Activated CD8-positive, alpha-beta memory T cell treated with anti-CD3 and anti-CD28 coated beads, Interleukin-2, amount 10 ng/mL, durations not matched to agents 7 days and 5 days (primary cell): ENCODE measurements at regions not wholly inside any gene's neighbourhood (a gene's known extent, or its start where the extent isn't known, plus 50 kb on each side); places are given as distances from the start of the nearest gene placed in this dataset.

Experiments used
- ATAC-seq: fragments of 150-1000 bp; cut with Tn5 transposase; one replicate; pipeline ENCODE4 v1.10.0; 2021; ENCODE audit warnings: moderate library complexity
- CTCF ChIA-PET: fragments of 350-600 bp; sonication (Branson Sonifier 250); formaldehyde crosslinking; loops from one replicate; lab custom pipeline; 2021; ENCODE audit warnings: antibody characterized with exemption; lab: Charles Lee
- DNase-seq: peaks from one replicate; pipeline ENCODE4 v3.0.0-alpha.2; 2020
- H3K27ac Mint-ChIP-seq: one replicate; pipeline ENCODE4 v1.8.0; 2021; ENCODE audit warnings: mild to moderate bottlenecking, mixed read lengths
- H3K27me3 Mint-ChIP-seq: one replicate; pipeline ENCODE4 v1.8.0; 2021; ENCODE audit warnings: mixed read lengths
- H3K36me3 Mint-ChIP-seq: one replicate; pipeline ENCODE4 v1.8.0; 2021; ENCODE audit warnings: mild to moderate bottlenecking, mixed read lengths
- H3K4me1 Mint-ChIP-seq: one replicate; pipeline ENCODE4 v1.8.0; 2021; ENCODE audit warnings: mixed read lengths
- H3K4me3 Mint-ChIP-seq: one replicate; pipeline ENCODE4 v1.8.0; 2021; ENCODE audit warnings: mild to moderate bottlenecking, moderate library complexity, mixed read lengths
- H3K9me3 Mint-ChIP-seq: one replicate; pipeline ENCODE4 v1.8.0; 2022; ENCODE audit warnings: low read depth, mixed read lengths

GRCh38 chr6:139591075-139591865 lies 216.8 kb upstream of the CITED2 start:
- Mint-ChIP-seq H3K9me3 (no peaks in the 10 kb centered on the region), H3K27ac (no peak overlapping the region), H3K27me3 (peaks cover 3% of the 10 kb centered on the region), H3K36me3 (peaks cover 2% of the 10 kb centered on the region), H3K4me1 (peaks cover 3% of the 10 kb centered on the region), H3K4me3 (no peak overlapping the region)
- CTCF ChIA-PET = no interaction called here
- DNase-seq (no peak), ATAC-seq (no peak)

GRCh38 chr6:139590206-139590605 lies 215.8 kb upstream of the CITED2 start:
- no peak for DNase-seq
- no peaks in the 10 kb centered on the region for H3K9me3 Mint-ChIP-seq
- peaks cover 2% of the 10 kb centered on the region for H3K36me3 Mint-ChIP-seq
- ATAC-seq = no peak
- H3K27ac Mint-ChIP-seq = no peak overlapping the region
- no peak overlapping the region for H3K4me3 Mint-ChIP-seq
- CTCF ChIA-PET = no interaction called here
- peaks cover 3% of the 10 kb centered on the region for H3K27me3 Mint-ChIP-seq
- H3K4me1 Mint-ChIP-seq = peaks cover 3% of the 10 kb centered on the region

GRCh38 chr6:139588734-139589593 lies 214.5 kb upstream of the CITED2 start:
- Mint-ChIP-seq H3K9me3 (no peaks in the 10 kb centered on the region), H3K4me1 (peaks cover 3% of the 10 kb centered on the region), H3K4me3 (no peak overlapping the region), H3K27ac (no peak overlapping the region), H3K36me3 (peaks cover 2% of the 10 kb centered on the region), H3K27me3 (peaks cover 3% of the 10 kb centered on the region)
- DNase-seq = no peak
- ATAC-seq = no peak
- CTCF ChIA-PET = interaction anchor here (1.0 kb wide), 1 partner anchor 13 kb away, joined by 4 read pairs; no protein-coding TSS in a partner anchor

GRCh38 chr6:139588076-139588639 lies 213.7 kb upstream of the CITED2 start:
- H3K4me1 Mint-ChIP-seq = peaks cover 3% of the 10 kb centered on the region
- H3K4me3 Mint-ChIP-seq = no peak overlapping the region
- CTCF ChIA-PET = interaction anchor here (1.0 kb wide), 1 partner anchor 23 kb away, joined by 3 read pairs; no protein-coding TSS in a partner anchor
- H3K36me3 Mint-ChIP-seq = no peaks in the 10 kb centered on the region
- no peak for ATAC-seq
- DNase-seq = no peak
- no peak overlapping the region for H3K27ac Mint-ChIP-seq
- H3K27me3 Mint-ChIP-seq = peaks cover 3% of the 10 kb centered on the region
- H3K9me3 Mint-ChIP-seq = no peaks in the 10 kb centered on the region

GRCh38 chr6:139587469-139587868 lies 213.0 kb upstream of the CITED2 start:
- DNase-seq (no peak), ATAC-seq (no peak)
- CTCF ChIA-PET = interaction anchor here (1.0 kb wide), 1 partner anchor 24 kb away, joined by 3 read pairs; no protein-coding TSS in a partner anchor
- Mint-ChIP-seq H3K4me3 (no peak overlapping the region), H3K4me1 (peaks cover 3% of the 10 kb centered on the region), H3K27ac (no peak overlapping the region), H3K36me3 (no peaks in the 10 kb centered on the region), H3K9me3 (no peaks in the 10 kb centered on the region), H3K27me3 (peaks cover 3% of the 10 kb centered on the region)

- DNase-seq (no peak), ATAC-seq (no peak)
- peaks cover 3% of the 10 kb centered on the region for H3K4me1 Mint-ChIP-seq
- H3K4me3 Mint-ChIP-seq = no peak overlapping the region
- no peaks in the 10 kb centered on the region for H3K9me3 Mint-ChIP-seq
- peaks cover 3% of the 10 kb centered on the region for H3K27me3 Mint-ChIP-seq
- no peaks in the 10 kb centered on the region for H3K36me3 Mint-ChIP-seq
- CTCF ChIA-PET = no interaction called here
- no peak overlapping the region for H3K27ac Mint-ChIP-seq
Measured at GRCh38 chr6:139586273-139586672, 211.8 kb upstream of the CITED2 start.

- H3K27me3 Mint-ChIP-seq = peaks cover 3% of the 10 kb centered on the region
Measured at GRCh38 chr6:139584599-139584998, 210.2 kb upstream of the CITED2 start.

GRCh38 chr6:139583420-139583819 lies 209.0 kb upstream of the CITED2 start:
- Mint-ChIP-seq H3K9me3 (no peaks in the 10 kb centered on the region), H3K27me3 (peaks cover 1% of the 10 kb centered on the region), H3K4me1 (peaks cover 18% of the 10 kb centered on the region), H3K27ac (no peak overlapping the region), H3K36me3 (peaks cover 2% of the 10 kb centered on the region), H3K4me3 (no peak overlapping the region)
- CTCF ChIA-PET = no interaction called here
- ATAC-seq (no peak), DNase-seq (no peak)

More at GRCh38 chr6:139584599-139584998, 210.2 kb upstream of the CITED2 start:
- no peak overlapping the region for H3K4me3 Mint-ChIP-seq
- no peaks in the 10 kb centered on the region for H3K9me3 Mint-ChIP-seq
- H3K27ac Mint-ChIP-seq = no peak overlapping the region
- peaks cover under 1% of the 10 kb centered on the region for H3K36me3 Mint-ChIP-seq
- DNase-seq (no peak), ATAC-seq (no peak)
- CTCF ChIA-PET = no interaction called here
- H3K4me1 Mint-ChIP-seq = peaks cover 17% of the 10 kb centered on the region

GRCh38 chr6:139582956-139583355 lies 208.5 kb upstream of the CITED2 start:
- Mint-ChIP-seq H3K4me3 (no peak overlapping the region), H3K36me3 (peaks cover 2% of the 10 kb centered on the region), H3K4me1 (peaks cover 18% of the 10 kb centered on the region), H3K9me3 (no peaks in the 10 kb centered on the region), H3K27me3 (no peaks in the 10 kb centered on the region), H3K27ac (no peak overlapping the region)
- CTCF ChIA-PET = no interaction called here
- ATAC-seq = no peak
- no peak for DNase-seq

GRCh38 chr6:139581485-139581865 lies 207.0 kb upstream of the CITED2 start:
- CTCF ChIA-PET = no interaction called here
- Mint-ChIP-seq H3K4me1 (peaks cover 18% of the 10 kb centered on the region), H3K27me3 (no peaks in the 10 kb centered on the region), H3K27ac (no peak overlapping the region), H3K9me3 (no peaks in the 10 kb centered on the region), H3K4me3 (no peak overlapping the region), H3K36me3 (peaks cover 2% of the 10 kb centered on the region)
- ATAC-seq (no peak), DNase-seq (no peak)

- Mint-ChIP-seq H3K4me1 (peaks cover 18% of the 10 kb centered on the region), H3K27ac (peak overlapping the region; percentile 33), H3K9me3 (no peaks in the 10 kb centered on the region), H3K36me3 (peaks cover 2% of the 10 kb centered on the region), H3K4me3 (no peak overlapping the region), H3K27me3 (no peaks in the 10 kb centered on the region)
- DNase-seq (no peak), ATAC-seq (peak; percentile 47)
- CTCF ChIA-PET = no interaction called here
Measured at GRCh38 chr6:139580592-139581484, 206.4 kb upstream of the CITED2 start.

- ATAC-seq (no peak), DNase-seq (no peak)
- Mint-ChIP-seq H3K4me3 (no peak overlapping the region), H3K9me3 (peaks cover 4% of the 10 kb centered on the region), H3K4me1 (peaks cover 18% of the 10 kb centered on the region), H3K36me3 (peaks cover 2% of the 10 kb centered on the region), H3K27ac (no peak overlapping the region), H3K27me3 (no peaks in the 10 kb centered on the region)
- CTCF ChIA-PET = no interaction called here
Measured at GRCh38 chr6:139577763-139578604, 203.5 kb upstream of the CITED2 start.
